WI38 (cell line): ENCODE measurements at regions not wholly inside any gene's neighbourhood (a gene's known extent, or its start where the extent isn't known, plus 50 kb on each side); places are given as distances from the start of the nearest gene placed in this dataset.
"Not testable (repeated sequence)": the region's sequence is repeated elsewhere in the genome, so short reads cannot be mapped to it uniquely, and the experiment has no call there.

ENCODE experiments used
- H3K4me3 ChIP-seq: 2 replicates; pipeline ENCODE4 v1.5.1; 2011; ENCODE audit warnings: low read depth, mild to moderate bottlenecking, control low read depth, low read length
- CTCF ChIP-seq: IDR thresholded peaks from 2 replicates; pipeline ENCODE4 v1.5.1; 2012; ENCODE audit warnings: low read depth, mild to moderate bottlenecking, control low read depth, low read length

GRCh38 chr4:15336410-15337167 is 91.2 kb upstream of the C1QTNF7 start:
- no peak for TF ChIP-seq CTCF

GRCh38 chr4:15337168-15337657 is 90.6 kb upstream of the C1QTNF7 start:
- H3K4me3 ChIP-seq: not testable (repeated sequence)

More at GRCh38 chr4:15336410-15337167, 91.2 kb upstream of the C1QTNF7 start:
- H3K4me3 ChIP-seq: no peak overlapping the region

- no peak for TF ChIP-seq CTCF
- H3K4me3 ChIP-seq: no peak overlapping the region
Observed at GRCh38 chr4:15339737-15340136, 88.1 kb upstream of the C1QTNF7 start.

GRCh38 chr4:15340332-15340731 is 87.5 kb upstream of the C1QTNF7 start:
- H3K4me3 ChIP-seq: no peak overlapping the region
- TF ChIP-seq CTCF: no peak

GRCh38 chr4:15340902-15341732 is 86.7 kb upstream of the C1QTNF7 start:
- no peak for TF ChIP-seq CTCF

GRCh38 chr4:15341733-15342300 is 86.0 kb upstream of the C1QTNF7 start:
- TF ChIP-seq CTCF: no peak

More at GRCh38 chr4:15340902-15341732, 86.7 kb upstream of the C1QTNF7 start:
- H3K4me3 ChIP-seq: no peak overlapping the region

GRCh38 chr4:15343000-15343399 is 84.8 kb upstream of the C1QTNF7 start:
- TF ChIP-seq CTCF: no peak
- no peak overlapping the region for H3K4me3 ChIP-seq

More at GRCh38 chr4:15341733-15342300, 86.0 kb upstream of the C1QTNF7 start:
- no peak overlapping the region for H3K4me3 ChIP-seq
